Renal cortical epithelial cell (primary cell): ENCODE measurements at regions not wholly inside any gene's neighbourhood (a gene's known extent, or its start where the extent isn't known, plus 50 kb on each side); places are given as distances from the start of the nearest gene placed in this dataset.
A peak's percentile ranks its signal among the peaks of the same experiment; 100 is the strongest.

ENCODE experiments used
- DNase-seq: peaks from one replicate; pipeline ENCODE4 v3.0.0-alpha.2; 2011; ENCODE audit warnings: low read depth

- DNase-seq, result no peak
These were observed 97.3 kb upstream of the SFMBT2 start for GRCh38 chr10:7507887-7508726.

- DNase-seq, result no peak
These were observed 95.7 kb upstream of the SFMBT2 start for GRCh38 chr10:7506571-7506970.

- DNase-seq, result no peak
These were observed 94.4 kb upstream of the SFMBT2 start for GRCh38 chr10:7505196-7505595.

- no peak for DNase-seq
These were observed 92.4 kb upstream of the SFMBT2 start for GRCh38 chr10:7503190-7503589.

GRCh38 chr10:7501157-7501556, 90.3 kb upstream of the SFMBT2 start:
- no peak for DNase-seq

GRCh38 chr10:7498111-7498510, 87.3 kb upstream of the SFMBT2 start:
- DNase-seq, result no peak

- peak; percentile 1 for DNase-seq
These were observed 83.2 kb upstream of the SFMBT2 start for GRCh38 chr10:7493996-7494395.

GRCh38 chr10:7492660-7493046, 81.8 kb upstream of the SFMBT2 start:
- DNase-seq, result no peak

GRCh38 chr10:7491949-7492659, 81.3 kb upstream of the SFMBT2 start:
- no peak for DNase-seq

GRCh38 chr10:7491230-7491629, 80.4 kb upstream of the SFMBT2 start:
- DNase-seq, result no peak

- peak; percentile 1 for DNase-seq
These were observed 77.6 kb upstream of the SFMBT2 start for GRCh38 chr10:7488418-7488829.

GRCh38 chr10:7487528-7487927, 76.7 kb upstream of the SFMBT2 start:
- no peak for DNase-seq

GRCh38 chr10:7486528-7486927, 75.7 kb upstream of the SFMBT2 start:
- no peak for DNase-seq

GRCh38 chr10:7485799-7486198, 75.0 kb upstream of the SFMBT2 start:
- DNase-seq, result no peak

- no peak for DNase-seq
These were observed 74.4 kb upstream of the SFMBT2 start for GRCh38 chr10:7485244-7485556.

GRCh38 chr10:7484456-7485243, 73.8 kb upstream of the SFMBT2 start:
- no peak for DNase-seq

GRCh38 chr10:7483848-7484247, 73.0 kb upstream of the SFMBT2 start:
- DNase-seq, result no peak

- no peak for DNase-seq
These were observed 72.2 kb upstream of the SFMBT2 start for GRCh38 chr10:7482992-7483391.

- no peak for DNase-seq
These were observed 70.5 kb upstream of the SFMBT2 start for GRCh38 chr10:7481368-7481765.

- no peak for DNase-seq
These were observed 70.0 kb upstream of the SFMBT2 start for GRCh38 chr10:7480742-7481367.

- DNase-seq, result no peak
These were observed 69.2 kb upstream of the SFMBT2 start for GRCh38 chr10:7479861-7480598.
